Colonic mucosa (tissue), 4 donors: ENCODE measurements at regions not wholly inside any gene's neighbourhood (a gene's known extent, or its start where the extent isn't known, plus 50 kb on each side); places are given as distances from the start of the nearest gene placed in this dataset.
"Not testable (repeated sequence)": the region's sequence is repeated elsewhere in the genome, so short reads cannot be mapped to it uniquely, and the experiment has no call there.

Source experiments
- DNase-seq: peaks from one replicate; pipeline ENCODE4 v3.0.0-alpha.2; 2020
- H3K27ac ChIP-seq: fragments of 200-600 bp; one replicate; pipeline ENCODE4 v1.8.0; 2021
- H3K27me3 ChIP-seq: fragments of 200-600 bp; one replicate; pipeline ENCODE4 v1.8.0; 2021
- H3K36me3 ChIP-seq: fragments of 200-600 bp; one replicate; pipeline ENCODE4 v1.8.0; 2021
- H3K4me1 ChIP-seq: fragments of 200-600 bp; one replicate; pipeline ENCODE4 v1.8.0; 2021; ENCODE audit warnings: mild to moderate bottlenecking
- H3K4me3 ChIP-seq: fragments of 200-600 bp; one replicate; pipeline ENCODE4 v1.8.0; 2021
- H3K9ac ChIP-seq, 2 donors: one replicate each; pipeline ENCODE4 v1.7.0; 2013; ENCODE audit warnings: control low read depth in 2 of 2, low read depth in 2 of 2, low read length in 2 of 2
- H3K9me3 ChIP-seq: fragments of 200-600 bp; one replicate; pipeline ENCODE4 v1.8.0; 2021
- intact Hi-C: fragments of 100-400 bp; cut with DNase I; formaldehyde crosslinking; loops from one replicate; pipeline ENCODE4 v1.14.1; 2022
- TF ChIP-seq, protein P1 (sequence below): fragments of 200-600 bp; IDR thresholded peaks from one replicate; pipeline ENCODE4 v1.8.0; 2022; ENCODE audit warnings: antibody characterized with exemption, mild to moderate bottlenecking
- donor health status: healthy.
- donor health status: DM: no; HTN: no; CAD: no.
- donor health status: DM: no; HTN: no; CAD: no.

DNA sequence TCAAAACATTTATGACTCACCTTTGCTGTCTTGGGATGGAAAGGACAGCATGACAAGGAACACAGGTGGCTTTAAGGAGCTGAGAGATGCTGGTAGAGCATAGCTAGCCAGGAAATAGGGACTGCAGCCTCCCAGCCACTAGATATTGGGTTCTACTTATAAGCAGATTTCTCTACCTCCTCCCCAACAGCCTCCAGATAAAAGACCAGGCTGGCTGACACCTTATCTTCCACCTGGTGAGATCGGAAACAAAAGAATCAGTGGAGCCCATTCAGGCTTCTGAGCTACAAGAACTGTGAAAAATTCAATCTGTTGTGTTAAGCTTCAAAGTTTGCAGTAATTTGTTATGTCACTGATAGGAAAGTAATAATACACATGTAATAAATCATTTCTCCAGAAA lies 1278.5 kb upstream of the ZEB2 start:
- no peak overlapping the region for H3K27ac ChIP-seq
- intact Hi-C loops = no loop called here
- DNase-seq = no peak
- H3K4me3 ChIP-seq = no peak overlapping the region
- H3K36me3 ChIP-seq = no peaks in the 10 kb centered on the region
- TF ChIP-seq, protein P1, sequence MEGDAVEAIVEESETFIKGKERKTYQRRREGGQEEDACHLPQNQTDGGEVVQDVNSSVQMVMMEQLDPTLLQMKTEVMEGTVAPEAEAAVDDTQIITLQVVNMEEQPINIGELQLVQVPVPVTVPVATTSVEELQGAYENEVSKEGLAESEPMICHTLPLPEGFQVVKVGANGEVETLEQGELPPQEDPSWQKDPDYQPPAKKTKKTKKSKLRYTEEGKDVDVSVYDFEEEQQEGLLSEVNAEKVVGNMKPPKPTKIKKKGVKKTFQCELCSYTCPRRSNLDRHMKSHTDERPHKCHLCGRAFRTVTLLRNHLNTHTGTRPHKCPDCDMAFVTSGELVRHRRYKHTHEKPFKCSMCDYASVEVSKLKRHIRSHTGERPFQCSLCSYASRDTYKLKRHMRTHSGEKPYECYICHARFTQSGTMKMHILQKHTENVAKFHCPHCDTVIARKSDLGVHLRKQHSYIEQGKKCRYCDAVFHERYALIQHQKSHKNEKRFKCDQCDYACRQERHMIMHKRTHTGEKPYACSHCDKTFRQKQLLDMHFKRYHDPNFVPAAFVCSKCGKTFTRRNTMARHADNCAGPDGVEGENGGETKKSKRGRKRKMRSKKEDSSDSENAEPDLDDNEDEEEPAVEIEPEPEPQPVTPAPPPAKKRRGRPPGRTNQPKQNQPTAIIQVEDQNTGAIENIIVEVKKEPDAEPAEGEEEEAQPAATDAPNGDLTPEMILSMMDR = no peak
- no peak overlapping the region for H3K9ac ChIP-seq
- H3K9me3 ChIP-seq = no peaks in the 10 kb centered on the region
- no peaks in the 10 kb centered on the region for H3K27me3 ChIP-seq
- H3K4me1 ChIP-seq = no peaks in the 10 kb centered on the region

GRCh38 chr2:145797692-145798091 lies 1277.8 kb upstream of the ZEB2 start:
- Histone ChIP-seq H3K9me3 (no peaks in the 10 kb centered on the region), H3K27ac (no peak overlapping the region), H3K4me1 (no peaks in the 10 kb centered on the region), H3K9ac (no peak overlapping the region), H3K4me3 (no peak overlapping the region), H3K27me3 (no peaks in the 10 kb centered on the region), H3K36me3 (no peaks in the 10 kb centered on the region)
- no peak for DNase-seq
- TF ChIP-seq, protein P1 = no peak
- intact Hi-C loops = no loop called here

DNA sequence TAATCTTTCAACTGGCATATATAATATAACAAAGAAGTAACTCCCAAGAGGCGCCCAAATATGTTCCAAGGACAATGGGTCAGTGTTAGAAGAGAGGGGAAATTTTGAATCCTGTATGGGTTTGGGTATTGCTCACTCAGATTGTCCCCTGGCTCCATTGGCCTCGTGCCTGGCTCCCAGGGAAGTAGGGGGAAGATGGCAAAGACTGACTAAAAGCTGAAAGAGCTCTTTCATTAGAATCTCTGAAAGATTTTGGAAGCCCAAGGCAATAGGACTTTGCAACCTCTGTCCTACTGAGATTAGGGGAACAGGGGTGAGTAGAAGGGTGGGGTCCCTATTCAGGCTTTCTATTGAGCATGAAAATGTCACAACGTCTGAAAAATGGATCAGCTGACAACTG lies 1272.8 kb upstream of the ZEB2 start:
- TF ChIP-seq, protein P1 = no peak
- DNase-seq = no peak
- Histone ChIP-seq H3K36me3 (no peaks in the 10 kb centered on the region), H3K27me3 (no peaks in the 10 kb centered on the region), H3K4me1 (no peaks in the 10 kb centered on the region), H3K27ac (no peak overlapping the region), H3K4me3 (no peak overlapping the region), H3K9ac (no peak overlapping the region), H3K9me3 (no peaks in the 10 kb centered on the region)
- intact Hi-C loops = no loop called here

- Histone ChIP-seq H3K4me1 (no peaks in the 10 kb centered on the region), H3K27me3 (no peaks in the 10 kb centered on the region), H3K36me3 (no peaks in the 10 kb centered on the region), H3K9ac (no peak overlapping the region), H3K9me3 (no peaks in the 10 kb centered on the region), H3K4me3 (no peak overlapping the region), H3K27ac (no peak overlapping the region)
- TF ChIP-seq, protein P1 = no peak
- intact Hi-C loops = no loop called here
- no peak for DNase-seq
Observed at GRCh38 chr2:145789636-145790035, 1269.7 kb upstream of the ZEB2 start.

GRCh38 chr2:145787597-145788361 lies 1267.9 kb upstream of the ZEB2 start:
- intact Hi-C loops, H3K4me1 ChIP-seq, H3K9ac ChIP-seq, H3K36me3 ChIP-seq, H3K4me3 ChIP-seq, DNase-seq, H3K9me3 ChIP-seq, H3K27me3 ChIP-seq, H3K27ac ChIP-seq: not testable (repeated sequence)

DNA sequence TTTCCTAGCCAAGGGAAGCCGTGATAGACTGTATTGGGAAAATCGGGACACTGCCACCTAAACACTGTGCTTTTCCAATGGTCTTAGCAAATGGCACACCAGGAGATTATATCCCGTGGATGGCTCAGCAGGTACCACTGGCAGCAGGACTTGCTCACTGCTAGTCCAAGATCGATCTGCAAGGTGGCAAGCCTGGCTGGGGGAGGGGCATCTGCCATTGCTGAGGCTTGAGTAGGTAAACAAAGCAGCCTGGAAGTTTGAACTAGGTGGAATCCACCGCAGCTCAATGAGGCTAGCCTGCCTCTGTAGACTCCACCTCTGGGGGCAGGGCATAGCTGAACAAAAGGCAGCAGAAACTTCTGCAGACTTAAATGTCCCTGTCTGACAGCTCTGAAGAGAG lies 1262.7 kb upstream of the ZEB2 start:
- intact Hi-C loops = not testable (repeated sequence)

More for the DNA sequence above, 1262.7 kb upstream of the ZEB2 start:
- DNase-seq, H3K9me3 ChIP-seq, H3K4me1 ChIP-seq, H3K27me3 ChIP-seq, H3K9ac ChIP-seq, H3K27ac ChIP-seq, H3K4me3 ChIP-seq, H3K36me3 ChIP-seq: not testable (repeated sequence)
